Progenitor cell of endocrine pancreas (in vitro differentiated cells): ENCODE measurements at regions not wholly inside any gene's neighbourhood (a gene's known extent, or its start where the extent isn't known, plus 50 kb on each side); places are given as distances from the start of the nearest gene placed in this dataset.
"Not testable (repeated sequence)": the region's sequence is repeated elsewhere in the genome, so short reads cannot be mapped to it uniquely, and the experiment has no call there.

Experiments
- DNase-seq: peaks from one replicate; pipeline ENCODE4 v3.0.0; 2021; ENCODE audit warnings: low spot score; ENCODE audit not compliant: unreplicated experiment
- H3K27ac Mint-ChIP-seq: 2 replicates; pipeline ENCODE4 v1.8.0; 2021; ENCODE audit warnings: mild to moderate bottlenecking, moderate library complexity, mixed read lengths
- H3K27me3 Mint-ChIP-seq: 2 replicates; pipeline ENCODE4 v1.8.0; 2021; ENCODE audit warnings: mixed read lengths
- H3K36me3 Mint-ChIP-seq: 2 replicates; pipeline ENCODE4 v1.8.0; 2022; ENCODE audit warnings: mixed read lengths; ENCODE audit not compliant: insufficient read depth
- H3K4me1 Mint-ChIP-seq: 2 replicates; pipeline ENCODE4 v1.8.0; 2021; ENCODE audit warnings: low read depth, mixed read lengths
- H3K4me3 Mint-ChIP-seq: 2 replicates; pipeline ENCODE4 v1.8.0; 2021; ENCODE audit warnings: low read depth, mild to moderate bottlenecking, moderate library complexity, mixed read lengths
- H3K9me3 Mint-ChIP-seq: 2 replicates; pipeline ENCODE4 v1.8.0; 2021; ENCODE audit warnings: low read depth, mixed read lengths
- CTCF ChIP-seq: fragments of 200-600 bp; sonication (generic); IDR thresholded peaks from one replicate; pipeline ENCODE4 v1.5.0; 2021; ENCODE audit warnings: antibody characterized with exemption, mild to moderate bottlenecking; ENCODE audit not compliant: unreplicated experiment

GRCh38 chr6:156425359-156426020 is 351.7 kb upstream of the ARID1B start:
- Mint-ChIP-seq H3K4me1 (peaks cover 3% of the 10 kb centered on the region), H3K4me3 (no peak overlapping the region), H3K36me3 (peaks cover 11% of the 10 kb centered on the region), H3K27ac (no peak overlapping the region), H3K9me3 (peaks cover 36% of the 10 kb centered on the region), H3K27me3 (no peaks in the 10 kb centered on the region)
- DNase-seq = no peak
- TF ChIP-seq CTCF = no peak

- H3K27ac Mint-ChIP-seq = no peak overlapping the region
- H3K4me3 Mint-ChIP-seq = no peak overlapping the region
- H3K36me3 Mint-ChIP-seq = peaks cover 11% of the 10 kb centered on the region
- TF ChIP-seq CTCF = no peak
- H3K4me1 Mint-ChIP-seq = peaks cover 3% of the 10 kb centered on the region
- peaks cover 38% of the 10 kb centered on the region for H3K9me3 Mint-ChIP-seq
- no peak for DNase-seq
- no peaks in the 10 kb centered on the region for H3K27me3 Mint-ChIP-seq
Observed at GRCh38 chr6:156423829-156424228, 353.3 kb upstream of the ARID1B start.

- peaks cover 3% of the 10 kb centered on the region for H3K4me1 Mint-ChIP-seq
- H3K27ac Mint-ChIP-seq = no peak overlapping the region
- H3K4me3 Mint-ChIP-seq = no peak overlapping the region
- peaks cover 11% of the 10 kb centered on the region for H3K36me3 Mint-ChIP-seq
- no peak for DNase-seq
- H3K27me3 Mint-ChIP-seq = no peaks in the 10 kb centered on the region
- TF ChIP-seq CTCF = no peak
- peaks cover 38% of the 10 kb centered on the region for H3K9me3 Mint-ChIP-seq
Observed at GRCh38 chr6:156423075-156423474, 354.1 kb upstream of the ARID1B start.

GRCh38 chr6:156421933-156422332 is 355.2 kb upstream of the ARID1B start:
- H3K4me1 Mint-ChIP-seq = peaks cover 3% of the 10 kb centered on the region
- H3K36me3 Mint-ChIP-seq = peaks cover 11% of the 10 kb centered on the region
- no peak for TF ChIP-seq CTCF
- H3K4me3 Mint-ChIP-seq = no peak overlapping the region
- no peaks in the 10 kb centered on the region for H3K27me3 Mint-ChIP-seq
- H3K27ac Mint-ChIP-seq = no peak overlapping the region
- H3K9me3 Mint-ChIP-seq = peaks cover 38% of the 10 kb centered on the region
- DNase-seq = no peak

GRCh38 chr6:156421301-156421700 is 355.9 kb upstream of the ARID1B start:
- Mint-ChIP-seq H3K9me3 (peaks cover 38% of the 10 kb centered on the region), H3K36me3 (peaks cover 11% of the 10 kb centered on the region)
- H3K4me3 Mint-ChIP-seq, H3K4me1 Mint-ChIP-seq, H3K27me3 Mint-ChIP-seq, H3K27ac Mint-ChIP-seq, DNase-seq: not testable (repeated sequence)
